ENCODE measurements at regions not wholly inside any gene's neighbourhood (a gene's known extent, or its start where the extent isn't known, plus 50 kb on each side); places are given as distances from the start of the nearest gene placed in this dataset.

DNA sequence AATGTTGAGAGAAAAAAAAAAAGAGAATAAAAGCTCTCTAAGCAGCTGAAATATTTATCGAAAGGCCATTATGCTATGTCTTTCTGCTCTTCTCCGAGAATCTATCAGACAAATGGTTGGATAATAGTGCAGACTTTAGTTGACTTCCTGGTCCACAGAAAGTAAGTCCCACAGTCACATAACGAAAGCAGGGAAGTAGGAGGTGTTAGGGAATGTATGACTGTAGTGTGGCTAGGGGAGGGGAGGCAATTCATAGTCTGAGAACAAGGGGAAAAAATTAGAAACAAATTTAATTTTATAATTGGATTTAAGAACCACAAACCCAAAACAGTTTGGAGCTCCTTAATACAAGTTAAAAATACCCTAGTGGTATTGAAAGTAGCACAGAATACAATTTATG is 79.7 kb upstream of the VEGFC start:
- Histone ChIP-seq H3K27me3 (ENCODE audit: control insufficient read depth in 1 of 2, insufficient read depth in 2 of 2, low read length in 2 of 2) (no peaks in the 10 kb centered on the region), H3K4me1 (ENCODE audit: insufficient read depth, low read length) (no peaks in the 10 kb centered on the region), H3K9me3 (ENCODE audit: control insufficient read depth in 1 of 2, insufficient read depth in 1 of 2, low read length in 2 of 2) (peaks cover 0 to 3% of the 10 kb centered on the region in 2 experiments), H3K4me3 (ENCODE audit: low read length) (no peak overlapping the region), H3K36me3 (ENCODE audit: insufficient read depth, low read length) (no peaks in the 10 kb centered on the region), H3K27ac (ENCODE audit: low read depth in 1 of 2, low read length in 2 of 2) (no peak overlapping the region)
- Mint-ChIP-seq H3K36me3 (ENCODE audit: low read depth) (no peaks in the 10 kb centered on the region), H3K27ac (no peak overlapping the region), H3K9me3 (peaks cover 10% of the 10 kb centered on the region), H3K4me1 (ENCODE audit: low read depth) (no peaks in the 10 kb centered on the region), H3K4me3 (no peak overlapping the region), H3K27me3 (no peaks in the 10 kb centered on the region)
- TF ChIP-seq, protein P1, sequence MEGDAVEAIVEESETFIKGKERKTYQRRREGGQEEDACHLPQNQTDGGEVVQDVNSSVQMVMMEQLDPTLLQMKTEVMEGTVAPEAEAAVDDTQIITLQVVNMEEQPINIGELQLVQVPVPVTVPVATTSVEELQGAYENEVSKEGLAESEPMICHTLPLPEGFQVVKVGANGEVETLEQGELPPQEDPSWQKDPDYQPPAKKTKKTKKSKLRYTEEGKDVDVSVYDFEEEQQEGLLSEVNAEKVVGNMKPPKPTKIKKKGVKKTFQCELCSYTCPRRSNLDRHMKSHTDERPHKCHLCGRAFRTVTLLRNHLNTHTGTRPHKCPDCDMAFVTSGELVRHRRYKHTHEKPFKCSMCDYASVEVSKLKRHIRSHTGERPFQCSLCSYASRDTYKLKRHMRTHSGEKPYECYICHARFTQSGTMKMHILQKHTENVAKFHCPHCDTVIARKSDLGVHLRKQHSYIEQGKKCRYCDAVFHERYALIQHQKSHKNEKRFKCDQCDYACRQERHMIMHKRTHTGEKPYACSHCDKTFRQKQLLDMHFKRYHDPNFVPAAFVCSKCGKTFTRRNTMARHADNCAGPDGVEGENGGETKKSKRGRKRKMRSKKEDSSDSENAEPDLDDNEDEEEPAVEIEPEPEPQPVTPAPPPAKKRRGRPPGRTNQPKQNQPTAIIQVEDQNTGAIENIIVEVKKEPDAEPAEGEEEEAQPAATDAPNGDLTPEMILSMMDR (IDR thresholded peaks at IDR 0.05) = no peak
- intact Hi-C loops (cut with DNase I, micrococcal nuclease) = no loop called here
- CTCF ChIA-PET = no interaction called here
- POLR2A ChIA-PET = no interaction called here
- no peak for ATAC-seq (ENCODE audit: poor library complexity)
- DNase-seq = no peak

DNA sequence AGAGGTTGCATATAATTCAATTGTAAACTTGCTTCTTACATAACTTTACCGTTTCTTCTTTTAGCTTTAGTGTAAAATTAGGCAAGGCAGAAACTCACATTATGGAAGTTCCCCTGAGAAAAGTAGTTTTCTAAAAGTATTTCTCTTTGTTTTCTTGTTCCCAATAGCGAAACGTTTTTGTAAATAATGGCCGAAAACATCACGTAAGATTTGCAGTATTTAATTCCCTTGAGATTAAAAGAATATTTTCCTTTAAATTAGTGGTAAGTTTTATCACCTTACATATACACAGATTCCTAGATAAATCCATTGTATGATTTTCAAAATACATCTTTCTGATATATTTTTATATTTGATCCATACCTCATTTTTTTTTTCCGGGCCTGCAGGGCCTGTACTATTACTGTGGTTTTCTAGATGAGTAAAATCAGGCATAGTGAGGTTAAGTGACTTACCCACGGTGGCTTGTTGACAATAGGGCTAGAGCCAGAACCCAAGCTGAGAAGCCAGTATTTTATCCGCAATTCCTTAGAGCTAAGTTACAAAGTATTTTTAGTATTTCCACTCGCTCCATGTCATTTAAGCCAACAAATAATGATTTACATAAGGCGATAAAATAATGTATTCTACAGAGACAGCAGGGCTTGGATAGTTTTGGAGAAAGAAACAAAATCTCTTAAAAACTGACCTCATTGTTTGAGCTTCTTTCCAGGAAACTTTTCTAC is 82.2 kb upstream of the VEGFC start:
- TF ChIP-seq, protein P1 (IDR thresholded peaks at IDR 0.05) = no peak
- ChIA-PET POLR2A (no interaction called here), CTCF (interaction anchor here (0.7 kb wide), 1 partner anchor 30 kb away, joined by 3 read pairs; no protein-coding TSS in a partner anchor)
- Mint-ChIP-seq H3K4me1 (ENCODE audit: low read depth) (no peaks in the 10 kb centered on the region), H3K4me3 (no peak overlapping the region), H3K27ac (no peak overlapping the region), H3K9me3 (peaks cover 10% of the 10 kb centered on the region), H3K36me3 (ENCODE audit: low read depth) (no peaks in the 10 kb centered on the region), H3K27me3 (no peaks in the 10 kb centered on the region)
- no peak for ATAC-seq (ENCODE audit: poor library complexity)
- intact Hi-C loops (cut with DNase I, micrococcal nuclease) = no loop called here
- Histone ChIP-seq H3K27me3 (ENCODE audit: control insufficient read depth in 1 of 2, insufficient read depth in 2 of 2, low read length in 2 of 2) (no peaks in the 10 kb centered on the region), H3K4me1 (ENCODE audit: insufficient read depth, low read length) (no peaks in the 10 kb centered on the region), H3K27ac (ENCODE audit: low read depth in 1 of 2, low read length in 2 of 2) (no peak overlapping the region), H3K9me3 (ENCODE audit: control insufficient read depth in 1 of 2, insufficient read depth in 1 of 2, low read length in 2 of 2) (peaks cover 0 to 3% of the 10 kb centered on the region in 2 experiments), H3K4me3 (ENCODE audit: low read length) (no peak overlapping the region), H3K36me3 (ENCODE audit: insufficient read depth, low read length) (no peaks in the 10 kb centered on the region)
- DNase-seq = no peak

DNA sequence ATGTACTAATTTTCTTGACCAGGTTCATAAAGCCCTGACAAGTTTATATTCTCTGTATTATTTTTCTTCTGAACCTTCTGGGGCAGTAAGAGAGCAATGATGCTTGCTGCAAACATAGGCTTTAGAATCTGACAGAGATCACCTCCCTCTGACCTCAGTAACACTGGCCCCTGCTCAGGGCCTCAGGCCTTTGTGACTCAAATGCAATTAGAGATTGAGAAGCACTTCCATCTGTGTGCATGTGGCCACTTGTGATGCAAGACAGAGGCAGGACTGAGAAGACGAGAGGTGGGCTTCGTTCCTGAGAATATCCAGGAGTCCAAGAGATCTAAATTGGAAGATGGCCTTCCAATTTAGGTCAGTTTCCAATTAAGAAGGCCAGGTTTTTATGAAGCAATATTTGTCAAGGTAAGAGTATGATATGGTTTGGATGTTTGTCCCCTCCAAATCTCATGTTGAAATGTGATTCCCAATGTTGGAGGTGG is 82.8 kb upstream of the VEGFC start:
- Histone ChIP-seq H3K27ac (ENCODE audit: low read depth in 1 of 2, low read length in 2 of 2) (no peak overlapping the region), H3K27me3 (ENCODE audit: control insufficient read depth in 1 of 2, insufficient read depth in 2 of 2, low read length in 2 of 2) (no peaks in the 10 kb centered on the region), H3K9me3 (ENCODE audit: control insufficient read depth in 1 of 2, insufficient read depth in 1 of 2, low read length in 2 of 2) (peaks cover 0 to 6% of the 10 kb centered on the region in 2 experiments), H3K4me3 (ENCODE audit: low read length) (no peak overlapping the region), H3K36me3 (ENCODE audit: insufficient read depth, low read length) (no peaks in the 10 kb centered on the region), H3K4me1 (ENCODE audit: insufficient read depth, low read length) (no peaks in the 10 kb centered on the region)
- ChIA-PET CTCF (no interaction called here), POLR2A (no interaction called here)
- Mint-ChIP-seq H3K9me3 (peaks cover 7% of the 10 kb centered on the region), H3K4me1 (ENCODE audit: low read depth) (no peaks in the 10 kb centered on the region), H3K36me3 (ENCODE audit: low read depth) (no peaks in the 10 kb centered on the region), H3K4me3 (no peak overlapping the region), H3K27ac (no peak overlapping the region), H3K27me3 (no peaks in the 10 kb centered on the region)
- intact Hi-C loops (cut with DNase I, micrococcal nuclease) = no loop called here
- DNase-seq (no peak), ATAC-seq (ENCODE audit: poor library complexity) (no peak)
- TF ChIP-seq, protein P1 (IDR thresholded peaks at IDR 0.05) = no peak

Measured in CD4-positive, alpha-beta T cell (primary cell).